ENCODE measurements at regions not wholly inside any gene's neighbourhood (a gene's known extent, or its start where the extent isn't known, plus 50 kb on each side); places are given as distances from the start of the nearest gene placed in this dataset.

DNA sequence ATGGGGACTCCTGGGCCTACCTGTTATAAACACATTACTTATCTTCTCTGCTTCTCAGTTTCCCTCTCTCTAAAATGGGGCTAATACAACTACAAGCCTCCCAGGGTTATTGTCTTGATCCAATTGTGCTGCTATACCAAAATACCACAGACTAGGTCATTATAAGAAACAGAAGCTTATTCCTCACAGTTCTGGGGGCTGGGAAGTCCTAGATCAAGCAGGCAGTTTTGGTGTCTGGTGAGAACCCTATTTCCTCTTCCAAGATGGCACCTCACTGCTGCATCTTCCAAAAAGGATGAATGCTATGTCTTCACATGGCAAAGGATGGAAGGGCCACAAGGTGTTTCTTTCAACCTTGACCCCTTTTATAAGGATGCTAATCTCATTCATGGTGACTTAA is 732.9 kb upstream of the TBX3 start:
- TF ChIP-seq, protein P1, sequence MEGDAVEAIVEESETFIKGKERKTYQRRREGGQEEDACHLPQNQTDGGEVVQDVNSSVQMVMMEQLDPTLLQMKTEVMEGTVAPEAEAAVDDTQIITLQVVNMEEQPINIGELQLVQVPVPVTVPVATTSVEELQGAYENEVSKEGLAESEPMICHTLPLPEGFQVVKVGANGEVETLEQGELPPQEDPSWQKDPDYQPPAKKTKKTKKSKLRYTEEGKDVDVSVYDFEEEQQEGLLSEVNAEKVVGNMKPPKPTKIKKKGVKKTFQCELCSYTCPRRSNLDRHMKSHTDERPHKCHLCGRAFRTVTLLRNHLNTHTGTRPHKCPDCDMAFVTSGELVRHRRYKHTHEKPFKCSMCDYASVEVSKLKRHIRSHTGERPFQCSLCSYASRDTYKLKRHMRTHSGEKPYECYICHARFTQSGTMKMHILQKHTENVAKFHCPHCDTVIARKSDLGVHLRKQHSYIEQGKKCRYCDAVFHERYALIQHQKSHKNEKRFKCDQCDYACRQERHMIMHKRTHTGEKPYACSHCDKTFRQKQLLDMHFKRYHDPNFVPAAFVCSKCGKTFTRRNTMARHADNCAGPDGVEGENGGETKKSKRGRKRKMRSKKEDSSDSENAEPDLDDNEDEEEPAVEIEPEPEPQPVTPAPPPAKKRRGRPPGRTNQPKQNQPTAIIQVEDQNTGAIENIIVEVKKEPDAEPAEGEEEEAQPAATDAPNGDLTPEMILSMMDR (IDR thresholded peaks at IDR 0.05; ENCODE audit: insufficient read depth, low read length, poor library complexity, severe bottlenecking), result no peak
- Histone ChIP-seq H3K36me3 (ENCODE audit: control insufficient read depth, insufficient read depth, low read length) (no peaks in the 10 kb centered on the region), H3K4me3 (ENCODE audit: low read depth, low read length) (no peak overlapping the region), H3K27me3 (ENCODE audit: control insufficient read depth, insufficient read depth, low read length) (no peaks in the 10 kb centered on the region)
- DNase-seq (ENCODE audit: low read depth), result no peak

DNA sequence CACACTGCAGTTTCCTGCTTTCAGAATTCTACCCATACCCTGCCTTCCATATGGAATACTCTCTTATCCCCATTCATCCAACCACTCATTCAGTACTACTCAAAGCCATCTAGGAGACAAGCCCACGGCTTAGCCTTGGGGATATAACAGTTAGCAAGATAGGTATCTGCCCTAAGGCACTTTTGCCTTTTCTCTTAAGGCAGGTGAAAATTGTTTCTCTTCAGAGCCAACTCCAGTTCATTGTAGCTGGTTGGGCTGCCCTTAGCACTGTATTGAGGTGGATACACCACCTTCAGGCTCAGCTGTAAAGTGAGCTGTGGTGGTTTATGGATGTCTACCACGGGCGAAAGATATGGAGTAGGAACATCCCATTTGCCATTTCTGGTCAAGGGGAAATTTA is 729.7 kb upstream of the TBX3 start:
- TF ChIP-seq, protein P1 (IDR thresholded peaks at IDR 0.05; ENCODE audit: insufficient read depth, low read length, poor library complexity, severe bottlenecking), result no peak
- no peaks in the 10 kb centered on the region for H3K27me3 ChIP-seq (ENCODE audit: control insufficient read depth, insufficient read depth, low read length)
- no peak for DNase-seq (ENCODE audit: low read depth)

DNA sequence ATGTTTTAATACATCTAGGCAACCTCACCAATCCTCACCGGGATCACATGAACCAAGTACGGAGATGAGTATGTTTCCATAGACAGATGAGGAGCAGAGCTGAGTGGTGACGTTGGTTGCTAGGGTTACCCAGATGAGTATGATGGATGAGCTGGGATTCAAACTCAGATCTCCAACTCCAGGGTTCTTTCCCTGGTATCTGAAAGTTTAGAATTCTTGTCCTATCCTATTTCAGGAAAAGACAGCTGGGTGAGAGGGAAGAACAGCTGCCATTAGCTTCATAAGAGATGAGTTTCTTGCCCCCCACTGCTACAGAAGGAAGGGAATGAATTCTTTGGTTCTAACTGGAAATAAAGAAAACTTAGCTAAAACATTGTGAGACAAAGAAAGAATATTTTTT is 728.9 kb upstream of the TBX3 start:
- H3K36me3 ChIP-seq (ENCODE audit: control insufficient read depth, insufficient read depth, low read length), result no peaks in the 10 kb centered on the region
- H3K4me3 ChIP-seq (ENCODE audit: low read depth, low read length), result no peak overlapping the region
- DNase-seq (ENCODE audit: low read depth), result no peak
- H3K27me3 ChIP-seq (ENCODE audit: control insufficient read depth, insufficient read depth, low read length), result no peaks in the 10 kb centered on the region
- TF ChIP-seq, protein P1 (IDR thresholded peaks at IDR 0.05; ENCODE audit: insufficient read depth, low read length, poor library complexity, severe bottlenecking), result no peak

More for the DNA sequence above, 729.7 kb upstream of the TBX3 start:
- no peak overlapping the region for H3K4me3 ChIP-seq (ENCODE audit: low read depth, low read length)
- no peaks in the 10 kb centered on the region for H3K36me3 ChIP-seq (ENCODE audit: control insufficient read depth, insufficient read depth, low read length)

DNA sequence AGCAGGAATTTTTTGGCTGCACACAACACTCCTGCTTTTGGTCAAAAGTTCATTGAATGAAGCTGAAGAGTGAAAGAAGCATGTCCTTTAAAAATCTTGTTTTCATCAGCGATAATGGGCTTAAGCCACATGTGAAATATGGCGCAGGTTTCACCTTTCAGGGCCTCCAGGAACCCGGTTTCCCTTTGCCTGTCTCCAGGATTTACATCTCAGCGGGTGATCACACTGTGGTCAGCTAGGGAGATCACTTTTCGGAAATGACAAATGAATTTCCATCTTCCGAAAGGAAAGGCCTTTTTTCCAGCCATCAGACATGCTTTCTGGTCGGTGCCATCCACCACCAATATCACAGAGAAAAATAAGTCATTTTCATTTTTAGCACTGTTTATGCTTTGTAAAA is 727.1 kb upstream of the TBX3 start:
- no peak for DNase-seq (ENCODE audit: low read depth)
- TF ChIP-seq, protein P1 (IDR thresholded peaks at IDR 0.05; ENCODE audit: insufficient read depth, low read length, poor library complexity, severe bottlenecking), result no peak
- H3K4me3 ChIP-seq (ENCODE audit: low read depth, low read length), result no peak overlapping the region
- H3K27me3 ChIP-seq (ENCODE audit: control insufficient read depth, insufficient read depth, low read length), result no peaks in the 10 kb centered on the region
- H3K36me3 ChIP-seq (ENCODE audit: control insufficient read depth, insufficient read depth, low read length), result no peaks in the 10 kb centered on the region

GRCh38 chr12:115408642-115409041 is 724.7 kb upstream of the TBX3 start:
- no peak for DNase-seq (ENCODE audit: low read depth)
- H3K36me3 ChIP-seq (ENCODE audit: control insufficient read depth, insufficient read depth, low read length), result no peaks in the 10 kb centered on the region
- TF ChIP-seq, protein P1 (IDR thresholded peaks at IDR 0.05; ENCODE audit: insufficient read depth, low read length, poor library complexity, severe bottlenecking), result no peak

GRCh38 chr12:115407723-115408122 is 723.7 kb upstream of the TBX3 start:
- DNase-seq (ENCODE audit: low read depth), result no peak
- Histone ChIP-seq H3K4me3 (ENCODE audit: low read depth, low read length) (no peak overlapping the region), H3K27me3 (ENCODE audit: control insufficient read depth, insufficient read depth, low read length) (no peaks in the 10 kb centered on the region), H3K36me3 (ENCODE audit: control insufficient read depth, insufficient read depth, low read length) (no peaks in the 10 kb centered on the region)
- TF ChIP-seq, protein P1 (IDR thresholded peaks at IDR 0.05; ENCODE audit: insufficient read depth, low read length, poor library complexity, severe bottlenecking), result no peak

More at GRCh38 chr12:115408642-115409041, 724.7 kb upstream of the TBX3 start:
- H3K4me3 ChIP-seq (ENCODE audit: low read depth, low read length), result no peak overlapping the region
- no peaks in the 10 kb centered on the region for H3K27me3 ChIP-seq (ENCODE audit: control insufficient read depth, insufficient read depth, low read length)

All from kidney epithelial cell (primary cell).